NOMO-1 (cell line): ENCODE measurements at regions not wholly inside any gene's neighbourhood (a gene's known extent, or its start where the extent isn't known, plus 50 kb on each side); places are given as distances from the start of the nearest gene placed in this dataset.

ENCODE experiments used
- DNase-seq, 2 experiments: peaks; one replicate each; lab custom pipeline; 2025; ENCODE audit not compliant: unreplicated experiment in 2 of 2; lab: John Stamatoyannopoulos, UW

DNA sequence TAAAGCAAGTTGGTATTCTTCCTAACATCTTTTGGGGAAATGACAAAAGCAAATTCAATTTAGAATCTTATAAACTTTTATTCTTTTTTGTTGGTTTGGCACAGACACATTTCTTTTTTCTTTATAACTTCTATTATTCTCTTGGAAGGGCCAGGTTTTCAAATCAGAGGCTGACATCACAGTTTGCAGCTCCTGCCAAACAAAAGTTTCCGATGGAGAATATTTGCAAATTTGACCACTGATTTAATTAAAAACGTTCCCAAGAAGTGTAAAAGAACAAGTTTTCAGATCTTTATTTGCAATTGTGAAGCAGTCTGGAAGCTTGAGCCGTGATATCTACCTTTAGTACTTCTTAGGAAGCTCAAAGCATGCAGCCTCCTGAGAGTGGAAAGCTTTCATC, 53.8 kb upstream of the CD83 start:
- no peak for DNase-seq

DNA sequence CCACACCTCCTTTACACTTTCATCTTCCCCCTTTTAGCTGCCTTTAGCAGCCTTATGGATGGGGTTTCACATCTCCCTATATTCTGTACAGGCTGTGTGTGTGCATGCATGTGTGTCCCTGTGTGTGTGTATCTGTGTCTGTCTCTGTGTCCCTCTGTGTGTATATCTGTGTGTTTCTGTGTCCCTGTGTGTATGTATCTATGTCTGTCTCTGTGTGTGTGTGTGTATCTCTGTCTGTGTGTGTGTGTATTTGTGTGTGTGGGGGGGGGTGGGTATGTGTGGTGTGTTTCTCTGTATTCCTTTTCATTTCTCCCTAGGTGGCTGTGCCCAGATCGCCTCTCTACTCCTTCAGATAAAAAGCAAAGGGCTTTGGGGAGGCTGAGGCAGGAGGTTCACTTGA, 52.2 kb upstream of the CD83 start:
- no peak for DNase-seq

DNA sequence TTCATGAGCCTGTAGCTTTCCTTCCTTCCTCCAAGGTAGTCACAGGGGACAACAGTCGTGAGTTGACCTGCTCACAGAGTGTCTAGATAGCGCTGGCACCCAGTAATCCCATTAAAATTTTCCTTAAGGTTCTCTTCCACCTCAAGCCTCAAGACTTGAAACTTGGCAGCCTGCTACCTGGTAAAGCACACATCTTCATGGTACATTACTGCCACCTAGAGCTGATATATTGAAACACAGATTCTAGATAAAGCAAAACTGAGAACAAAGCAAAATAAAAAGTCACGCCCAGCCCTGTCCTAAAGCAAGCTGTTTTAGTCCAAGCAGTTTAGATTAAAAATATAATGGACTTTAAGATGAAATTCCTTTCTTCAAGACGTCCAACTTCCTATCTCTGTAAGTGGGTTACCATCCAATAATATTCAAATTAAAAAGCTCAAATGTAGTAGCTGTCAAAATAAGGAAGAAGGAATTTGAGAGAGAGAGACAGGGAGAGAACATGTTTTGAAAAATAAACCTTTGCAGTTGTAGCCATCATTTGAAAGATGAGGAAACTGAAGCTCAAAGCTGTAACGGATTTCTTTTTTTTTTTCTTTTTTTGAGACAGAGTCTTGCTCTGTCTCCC, 50.7 kb upstream of the CD83 start:
- DNase-seq: peak in 1 of 2 experiments; percentile 60

DNA sequence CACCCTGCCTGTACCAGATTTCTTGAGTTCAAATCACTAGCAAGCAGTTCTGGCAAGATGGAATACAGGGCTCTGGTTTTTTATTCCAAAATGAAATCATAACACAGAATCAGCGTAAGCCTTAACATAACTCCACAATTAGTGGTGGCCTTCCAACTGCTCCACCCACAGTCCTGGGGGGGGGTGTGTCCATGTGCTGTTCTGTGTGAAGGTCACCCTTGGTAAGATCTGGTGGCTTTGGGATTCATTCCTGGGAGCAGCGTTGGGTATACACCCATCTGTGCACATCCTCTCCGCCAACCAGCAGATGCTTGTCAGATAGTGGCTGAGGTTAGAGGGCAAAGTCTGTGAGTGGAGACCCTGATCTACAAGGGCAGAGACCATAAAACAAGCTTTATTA, 49.9 kb upstream of the CD83 start:
- no peak for DNase-seq
